Lower leg skin (tissue), 3 donors: ENCODE measurements at regions not wholly inside any gene's neighbourhood (a gene's known extent, or its start where the extent isn't known, plus 50 kb on each side); places are given as distances from the start of the nearest gene placed in this dataset.

ENCODE experiments used
- POLR2A ChIP-seq, 2 donors: fragments of 450-650 bp; IDR thresholded peaks; one replicate each; pipeline ENCODE4 v1.6.1; 2016 to 2017; ENCODE audit warnings: antibody characterized with exemption in 2 of 2, mild to moderate bottlenecking in 1 of 2, moderate library complexity in 1 of 2
- TF ChIP-seq, protein P1 (sequence below), 3 donors: fragments of 450-650 bp; IDR thresholded peaks; one replicate each; pipeline ENCODE4 v1.5.1; 2016; ENCODE audit warnings: antibody characterized with exemption in 3 of 3, mild to moderate bottlenecking in 3 of 3, moderate library complexity in 2 of 3

DNA sequence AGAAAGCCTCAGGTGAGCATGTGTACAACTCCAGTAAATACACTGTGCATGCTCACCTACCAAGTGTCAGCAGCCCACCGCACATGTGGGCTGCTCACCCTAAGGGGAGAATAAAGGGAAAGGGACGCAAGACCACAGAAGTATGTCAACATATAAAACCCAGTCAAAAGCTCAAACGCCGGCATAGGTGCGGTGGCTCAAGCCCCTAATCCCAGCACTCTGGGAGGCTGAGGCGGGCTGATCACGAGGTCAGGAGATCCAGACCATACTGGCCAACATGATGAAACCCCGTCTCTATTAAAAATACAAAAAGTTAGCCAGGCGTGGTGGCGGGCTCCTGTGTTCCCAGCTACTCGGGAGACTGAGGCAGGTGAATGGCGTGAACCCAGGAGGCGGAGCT lies 732.1 kb downstream of the ZPLD1 start:
- TF ChIP-seq, protein P1, sequence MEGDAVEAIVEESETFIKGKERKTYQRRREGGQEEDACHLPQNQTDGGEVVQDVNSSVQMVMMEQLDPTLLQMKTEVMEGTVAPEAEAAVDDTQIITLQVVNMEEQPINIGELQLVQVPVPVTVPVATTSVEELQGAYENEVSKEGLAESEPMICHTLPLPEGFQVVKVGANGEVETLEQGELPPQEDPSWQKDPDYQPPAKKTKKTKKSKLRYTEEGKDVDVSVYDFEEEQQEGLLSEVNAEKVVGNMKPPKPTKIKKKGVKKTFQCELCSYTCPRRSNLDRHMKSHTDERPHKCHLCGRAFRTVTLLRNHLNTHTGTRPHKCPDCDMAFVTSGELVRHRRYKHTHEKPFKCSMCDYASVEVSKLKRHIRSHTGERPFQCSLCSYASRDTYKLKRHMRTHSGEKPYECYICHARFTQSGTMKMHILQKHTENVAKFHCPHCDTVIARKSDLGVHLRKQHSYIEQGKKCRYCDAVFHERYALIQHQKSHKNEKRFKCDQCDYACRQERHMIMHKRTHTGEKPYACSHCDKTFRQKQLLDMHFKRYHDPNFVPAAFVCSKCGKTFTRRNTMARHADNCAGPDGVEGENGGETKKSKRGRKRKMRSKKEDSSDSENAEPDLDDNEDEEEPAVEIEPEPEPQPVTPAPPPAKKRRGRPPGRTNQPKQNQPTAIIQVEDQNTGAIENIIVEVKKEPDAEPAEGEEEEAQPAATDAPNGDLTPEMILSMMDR (IDR thresholded peaks at IDR 0.05), result no peak
- TF ChIP-seq POLR2A (IDR thresholded peaks at IDR 0.05), result no peak
